ENCODE measurements at regions not wholly inside any gene's neighbourhood (a gene's known extent, or its start where the extent isn't known, plus 50 kb on each side); places are given as distances from the start of the nearest gene placed in this dataset.

DNA sequence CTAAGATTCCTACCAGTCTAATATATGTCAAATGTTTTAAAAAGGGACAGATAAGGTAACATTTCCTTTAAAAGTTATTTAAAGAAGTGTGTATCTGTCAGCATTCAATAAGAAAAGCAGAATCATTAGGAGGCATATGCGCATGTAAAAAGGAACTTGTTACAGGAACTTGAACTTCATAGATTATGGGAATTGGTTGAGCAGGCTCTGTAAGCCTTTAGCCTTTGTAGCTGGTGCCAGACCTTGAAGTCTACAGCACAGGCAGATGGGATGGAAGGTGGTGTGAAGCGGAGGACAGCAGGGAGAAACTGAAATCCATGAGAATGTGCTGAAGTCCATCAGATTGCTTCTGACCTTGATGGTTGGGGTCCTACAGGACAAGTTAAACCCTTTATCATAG, 138.3 kb upstream of the ST6GAL2 start:
- TF ChIP-seq, protein P1, sequence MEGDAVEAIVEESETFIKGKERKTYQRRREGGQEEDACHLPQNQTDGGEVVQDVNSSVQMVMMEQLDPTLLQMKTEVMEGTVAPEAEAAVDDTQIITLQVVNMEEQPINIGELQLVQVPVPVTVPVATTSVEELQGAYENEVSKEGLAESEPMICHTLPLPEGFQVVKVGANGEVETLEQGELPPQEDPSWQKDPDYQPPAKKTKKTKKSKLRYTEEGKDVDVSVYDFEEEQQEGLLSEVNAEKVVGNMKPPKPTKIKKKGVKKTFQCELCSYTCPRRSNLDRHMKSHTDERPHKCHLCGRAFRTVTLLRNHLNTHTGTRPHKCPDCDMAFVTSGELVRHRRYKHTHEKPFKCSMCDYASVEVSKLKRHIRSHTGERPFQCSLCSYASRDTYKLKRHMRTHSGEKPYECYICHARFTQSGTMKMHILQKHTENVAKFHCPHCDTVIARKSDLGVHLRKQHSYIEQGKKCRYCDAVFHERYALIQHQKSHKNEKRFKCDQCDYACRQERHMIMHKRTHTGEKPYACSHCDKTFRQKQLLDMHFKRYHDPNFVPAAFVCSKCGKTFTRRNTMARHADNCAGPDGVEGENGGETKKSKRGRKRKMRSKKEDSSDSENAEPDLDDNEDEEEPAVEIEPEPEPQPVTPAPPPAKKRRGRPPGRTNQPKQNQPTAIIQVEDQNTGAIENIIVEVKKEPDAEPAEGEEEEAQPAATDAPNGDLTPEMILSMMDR (IDR thresholded peaks at IDR 0.05): no peak
- Mint-ChIP-seq H3K4me3 (ENCODE audit: unreplicated experiment) (no peak overlapping the region), H3K4me1 (ENCODE audit: low read depth) (peaks cover 9% of the 10 kb centered on the region), H3K27me3 (ENCODE audit: low read depth) (no peaks in the 10 kb centered on the region), H3K9me3 (ENCODE audit: low read depth) (peaks cover 6% of the 10 kb centered on the region), H3K36me3 (ENCODE audit: low read depth) (peaks cover 3% of the 10 kb centered on the region), H3K27ac (ENCODE audit: unreplicated experiment) (no peak overlapping the region)
- no peak for DNase-seq (ENCODE audit: low spot score)

DNA sequence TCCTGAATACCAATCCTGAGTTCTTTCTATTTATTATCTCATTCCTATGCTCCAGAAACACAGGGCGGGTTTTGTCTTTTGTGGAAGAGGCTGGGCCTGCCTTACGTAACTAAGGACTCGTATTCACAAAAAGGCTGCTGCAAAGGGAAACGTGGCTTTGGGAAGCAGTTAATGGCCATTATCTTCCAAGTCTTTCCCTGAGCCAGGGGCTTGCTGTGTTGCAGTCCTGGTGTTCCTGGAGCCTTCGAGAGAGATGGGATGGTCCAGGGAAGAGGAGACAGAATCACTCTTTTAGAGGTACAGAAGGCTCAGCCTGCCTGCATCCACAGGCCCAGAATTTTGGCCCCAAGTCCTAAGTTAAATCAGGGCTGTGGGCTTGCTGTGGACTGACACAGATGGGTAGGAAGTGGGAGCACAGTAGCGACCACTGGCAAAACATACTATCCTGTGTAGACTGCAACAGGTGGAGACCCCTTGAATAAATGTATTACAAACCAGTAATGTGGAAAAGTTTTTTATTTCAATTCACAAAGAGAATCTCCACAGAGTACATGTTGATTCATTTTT, 139.4 kb upstream of the ST6GAL2 start:
- TF ChIP-seq, protein P1 (IDR thresholded peaks at IDR 0.05): no peak
- DNase-seq (ENCODE audit: low spot score): no peak
- peaks cover 9% of the 10 kb centered on the region for H3K4me1 Mint-ChIP-seq (ENCODE audit: low read depth)
- H3K4me3 Mint-ChIP-seq (ENCODE audit: unreplicated experiment): no peak overlapping the region
- no peak overlapping the region for H3K27ac Mint-ChIP-seq (ENCODE audit: unreplicated experiment)
- peaks cover 3% of the 10 kb centered on the region for H3K36me3 Mint-ChIP-seq (ENCODE audit: low read depth)
- H3K9me3 Mint-ChIP-seq (ENCODE audit: low read depth): peaks cover 6% of the 10 kb centered on the region
- H3K27me3 Mint-ChIP-seq (ENCODE audit: low read depth): no peaks in the 10 kb centered on the region

DNA sequence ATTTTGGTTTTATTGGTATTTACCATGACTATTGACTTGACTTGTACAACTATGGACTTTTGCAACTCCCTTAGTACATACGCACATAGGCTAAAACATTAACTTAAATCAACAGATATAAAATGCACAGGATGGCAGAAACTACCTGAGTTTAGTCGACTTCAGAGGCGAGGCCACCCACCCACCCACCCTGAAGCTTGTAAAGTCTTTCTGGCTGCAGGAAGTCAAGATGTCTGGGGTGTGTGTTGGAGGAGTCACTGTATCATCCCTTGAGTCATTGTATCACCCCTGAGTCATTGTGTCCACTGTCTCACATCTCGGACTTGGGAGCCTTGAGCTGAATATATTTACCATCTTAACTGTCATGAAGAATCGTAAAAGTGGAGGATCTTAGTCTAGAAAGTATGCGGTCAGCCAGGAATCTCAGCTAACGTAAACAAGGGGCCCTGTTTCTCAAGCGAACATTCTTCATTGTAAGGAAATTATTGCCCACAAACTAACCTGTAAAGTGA, 140.0 kb upstream of the ST6GAL2 start:
- DNase-seq (ENCODE audit: low spot score): no peak
- Mint-ChIP-seq H3K9me3 (ENCODE audit: low read depth) (peaks cover 6% of the 10 kb centered on the region), H3K4me3 (ENCODE audit: unreplicated experiment) (no peak overlapping the region), H3K4me1 (ENCODE audit: low read depth) (peaks cover 9% of the 10 kb centered on the region), H3K27me3 (ENCODE audit: low read depth) (no peaks in the 10 kb centered on the region), H3K36me3 (ENCODE audit: low read depth) (peaks cover 3% of the 10 kb centered on the region), H3K27ac (ENCODE audit: unreplicated experiment) (no peak overlapping the region)
- TF ChIP-seq, protein P1 (IDR thresholded peaks at IDR 0.05): no peak

DNA sequence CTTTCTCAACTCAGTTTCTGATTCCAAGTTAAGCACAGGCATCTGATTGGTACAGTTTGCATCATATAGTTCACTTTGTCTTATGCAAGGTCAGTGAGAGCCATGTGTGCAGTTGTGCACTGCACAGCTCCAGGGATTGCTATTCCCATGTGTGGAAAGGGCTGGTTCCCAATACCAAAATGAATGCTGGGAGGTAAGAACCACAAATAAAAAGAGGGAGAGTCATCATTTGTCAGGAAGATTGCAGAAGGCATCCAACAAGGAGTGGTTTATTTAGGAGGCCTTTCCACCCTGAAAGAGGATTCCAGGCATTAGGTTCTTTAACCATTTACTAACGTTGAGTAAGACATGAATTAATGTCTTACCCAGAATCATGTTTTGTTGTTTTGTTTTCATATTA, 141.2 kb upstream of the ST6GAL2 start:
- H3K4me3 Mint-ChIP-seq (ENCODE audit: unreplicated experiment): no peak overlapping the region
- TF ChIP-seq, protein P1 (IDR thresholded peaks at IDR 0.05): no peak
- peaks cover 3% of the 10 kb centered on the region for H3K36me3 Mint-ChIP-seq (ENCODE audit: low read depth)
- no peaks in the 10 kb centered on the region for H3K27me3 Mint-ChIP-seq (ENCODE audit: low read depth)
- peaks cover 18% of the 10 kb centered on the region for H3K4me1 Mint-ChIP-seq (ENCODE audit: low read depth)
- no peak overlapping the region for H3K27ac Mint-ChIP-seq (ENCODE audit: unreplicated experiment)
- DNase-seq (ENCODE audit: low spot score): no peak
- H3K9me3 Mint-ChIP-seq (ENCODE audit: low read depth): peaks cover 6% of the 10 kb centered on the region

DNA sequence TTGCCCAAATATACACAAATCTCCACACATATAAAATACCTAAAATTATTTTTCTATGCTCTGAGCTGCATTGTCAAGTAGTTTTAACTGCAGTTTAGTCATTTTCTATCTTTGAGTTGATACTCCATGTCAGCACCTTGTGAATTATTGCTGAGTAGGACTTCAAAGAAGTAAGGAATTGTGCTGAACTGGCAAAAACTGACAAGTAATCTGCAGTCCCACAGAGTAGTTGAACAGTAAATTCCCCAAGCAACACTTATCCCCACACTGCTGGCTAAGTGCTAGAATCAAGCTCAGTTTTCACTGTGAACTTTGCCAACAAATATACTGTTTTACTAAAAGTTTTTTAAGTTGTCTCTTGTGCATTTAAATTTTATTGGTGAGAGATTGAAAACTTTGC, 141.8 kb upstream of the ST6GAL2 start:
- H3K27ac Mint-ChIP-seq (ENCODE audit: unreplicated experiment): no peak overlapping the region
- H3K4me1 Mint-ChIP-seq (ENCODE audit: low read depth): peaks cover 24% of the 10 kb centered on the region
- no peak for DNase-seq (ENCODE audit: low spot score)
- H3K4me3 Mint-ChIP-seq (ENCODE audit: unreplicated experiment): no peak overlapping the region
- H3K27me3 Mint-ChIP-seq (ENCODE audit: low read depth): no peaks in the 10 kb centered on the region
- H3K9me3 Mint-ChIP-seq (ENCODE audit: low read depth): peaks cover 6% of the 10 kb centered on the region
- peaks cover 3% of the 10 kb centered on the region for H3K36me3 Mint-ChIP-seq (ENCODE audit: low read depth)
- TF ChIP-seq, protein P1 (IDR thresholded peaks at IDR 0.05): no peak
